ENCODE measurements at regions not wholly inside any gene's neighbourhood (a gene's known extent, or its start where the extent isn't known, plus 50 kb on each side); places are given as distances from the start of the nearest gene placed in this dataset.

DNA sequence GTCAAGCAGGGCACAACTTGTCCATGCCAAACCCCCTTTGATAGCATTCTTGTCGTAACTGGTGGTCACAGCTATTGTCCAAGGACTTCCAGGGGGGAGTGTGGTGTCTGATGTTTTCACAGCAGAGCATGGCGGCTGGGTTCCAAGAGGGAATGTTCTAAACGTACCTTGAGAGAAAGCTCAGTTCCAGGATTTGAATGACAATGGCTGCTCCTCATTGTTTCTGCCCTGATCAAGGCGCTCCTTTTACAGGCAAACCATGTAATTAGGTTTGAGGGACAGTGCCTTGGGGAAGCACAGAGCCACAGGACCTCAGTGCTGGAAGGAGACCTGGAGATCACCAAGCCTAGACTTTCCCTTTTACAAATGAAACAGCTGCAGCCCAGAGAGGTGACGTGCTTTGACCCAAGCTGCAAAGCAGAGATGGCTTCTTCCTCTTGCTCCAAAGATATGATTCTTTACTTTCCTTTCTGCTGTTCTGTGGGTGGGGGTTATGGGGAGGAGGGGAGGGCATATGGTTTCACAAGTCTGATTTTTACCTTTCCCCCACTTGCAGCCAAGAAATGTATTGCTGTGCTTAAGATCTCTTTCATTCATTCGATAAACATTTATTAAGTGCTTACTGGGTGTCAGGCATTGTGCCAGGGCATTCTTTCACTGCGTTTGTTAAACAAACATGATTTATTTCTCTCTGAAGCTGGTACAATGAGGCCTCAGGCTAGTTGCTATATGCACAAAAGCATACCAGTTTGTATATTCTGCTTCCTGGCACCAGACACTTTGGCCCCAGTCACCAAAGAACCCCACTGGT lies 172.8 kb downstream of the KTN1 start:
- TF ChIP-seq, protein P1, sequence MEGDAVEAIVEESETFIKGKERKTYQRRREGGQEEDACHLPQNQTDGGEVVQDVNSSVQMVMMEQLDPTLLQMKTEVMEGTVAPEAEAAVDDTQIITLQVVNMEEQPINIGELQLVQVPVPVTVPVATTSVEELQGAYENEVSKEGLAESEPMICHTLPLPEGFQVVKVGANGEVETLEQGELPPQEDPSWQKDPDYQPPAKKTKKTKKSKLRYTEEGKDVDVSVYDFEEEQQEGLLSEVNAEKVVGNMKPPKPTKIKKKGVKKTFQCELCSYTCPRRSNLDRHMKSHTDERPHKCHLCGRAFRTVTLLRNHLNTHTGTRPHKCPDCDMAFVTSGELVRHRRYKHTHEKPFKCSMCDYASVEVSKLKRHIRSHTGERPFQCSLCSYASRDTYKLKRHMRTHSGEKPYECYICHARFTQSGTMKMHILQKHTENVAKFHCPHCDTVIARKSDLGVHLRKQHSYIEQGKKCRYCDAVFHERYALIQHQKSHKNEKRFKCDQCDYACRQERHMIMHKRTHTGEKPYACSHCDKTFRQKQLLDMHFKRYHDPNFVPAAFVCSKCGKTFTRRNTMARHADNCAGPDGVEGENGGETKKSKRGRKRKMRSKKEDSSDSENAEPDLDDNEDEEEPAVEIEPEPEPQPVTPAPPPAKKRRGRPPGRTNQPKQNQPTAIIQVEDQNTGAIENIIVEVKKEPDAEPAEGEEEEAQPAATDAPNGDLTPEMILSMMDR (IDR thresholded peaks at IDR 0.05), result no peak
- TF ChIP-seq POLR2A (IDR thresholded peaks at IDR 0.05), result no peak
- TF ChIP-seq EP300 (IDR thresholded peaks at IDR 0.05; ENCODE audit: low read depth), result no peak
